ENCODE measurements at regions not wholly inside any gene's neighbourhood (a gene's known extent, or its start where the extent isn't known, plus 50 kb on each side); places are given as distances from the start of the nearest gene placed in this dataset.

GRCh38 chr12:13496111-13496510 is 299.6 kb downstream of the EMP1 start:
- TF ChIP-seq CTCF (conservative IDR thresholded peaks at IDR 0.05; ENCODE audit: low read depth, low read length) (no peak), MAZ (IDR thresholded peaks at IDR 0.05; ENCODE audit: borderline replicate concordance, low read depth, low read length) (no peak)

All from IMR-90 (cell line).